ENCODE measurements at regions not wholly inside any gene's neighbourhood (a gene's known extent, or its start where the extent isn't known, plus 50 kb on each side); places are given as distances from the start of the nearest gene placed in this dataset.

- DNase-seq: no peak
Observed at GRCh38 chr20:41939659-41940058, 321.5 kb upstream of the CHD6 start.

- no peak for DNase-seq
Observed at GRCh38 chr20:41938353-41938752, 320.2 kb upstream of the CHD6 start.

- DNase-seq: no peak
Observed at GRCh38 chr20:41935259-41935791, 317.1 kb upstream of the CHD6 start.

- no peak for DNase-seq
Observed at GRCh38 chr20:41932431-41932830, 314.3 kb upstream of the CHD6 start.

- DNase-seq: no peak
Observed at GRCh38 chr20:41927655-41928054, 309.5 kb upstream of the CHD6 start.

- DNase-seq: no peak
Observed at GRCh38 chr20:41927189-41927588, 309.0 kb upstream of the CHD6 start.

- no peak for DNase-seq
Observed at GRCh38 chr20:41925476-41925875, 307.3 kb upstream of the CHD6 start.

- DNase-seq: no peak
Observed at GRCh38 chr20:41923624-41924023, 305.4 kb upstream of the CHD6 start.

- DNase-seq: no peak
Observed at GRCh38 chr20:41913146-41913545, 295.0 kb upstream of the CHD6 start.

GRCh38 chr20:41910558-41910957, 292.4 kb upstream of the CHD6 start:
- DNase-seq: no peak

GRCh38 chr20:41905199-41905598, 287.0 kb upstream of the CHD6 start:
- no peak for DNase-seq

- no peak for DNase-seq
Observed at GRCh38 chr20:41903586-41903985, 285.4 kb upstream of the CHD6 start.

GRCh38 chr20:41902346-41902745, 284.2 kb upstream of the CHD6 start:
- DNase-seq: no peak

GRCh38 chr20:41900201-41900691, 282.1 kb upstream of the CHD6 start:
- no peak for DNase-seq

GRCh38 chr20:41897708-41898107, 279.5 kb upstream of the CHD6 start:
- no peak for DNase-seq

GRCh38 chr20:41895241-41896032, 277.3 kb upstream of the CHD6 start:
- DNase-seq: no peak

- DNase-seq: no peak
Observed at GRCh38 chr20:41894255-41894963, 276.2 kb upstream of the CHD6 start.

GRCh38 chr20:41892031-41892430, 273.9 kb upstream of the CHD6 start:
- no peak for DNase-seq

GRCh38 chr20:41889844-41890224, 271.7 kb upstream of the CHD6 start:
- DNase-seq: peak; percentile 6

- no peak for DNase-seq
Observed at GRCh38 chr20:41889126-41889843, 271.1 kb upstream of the CHD6 start.

- no peak for DNase-seq
Observed at GRCh38 chr20:41888434-41888833, 270.3 kb upstream of the CHD6 start.

GRCh38 chr20:41887500-41887899, 269.3 kb upstream of the CHD6 start:
- no peak for DNase-seq

GRCh38 chr20:41881466-41882046, 263.4 kb upstream of the CHD6 start:
- no peak for DNase-seq

Measured in fibroblast of skin of abdomen (primary cell).